ENCODE measurements at regions not wholly inside any gene's neighbourhood (a gene's known extent, or its start where the extent isn't known, plus 50 kb on each side); places are given as distances from the start of the nearest gene placed in this dataset.

GRCh38 chr14:62187265-62187664 is 425.0 kb downstream of the SNAPC1 start:
- TF ChIP-seq PAX5 (IDR thresholded peaks at IDR 0.05; ENCODE audit: insufficient read depth, low read length, severe bottlenecking) (no peak), TAF1 (IDR thresholded peaks at IDR 0.05; ENCODE audit: low read depth, low read length) (no peak)

Data from GM12891 (cell line).